K562 (cell line): ENCODE measurements at regions not wholly inside any gene's neighbourhood (a gene's known extent, or its start where the extent isn't known, plus 50 kb on each side); places are given as distances from the start of the nearest gene placed in this dataset.

ENCODE experiments used
- ATAC-seq: fragments of 200-7000 bp; cut with Tn5 transposase; 3 replicates; pipeline ENCODE4 v1.9.1; 2020; ENCODE audit warnings: moderate library complexity
- BruUV-seq: library from RNA; stranded (reverse); fragments of 400-500 nt; replicated peaks from 2 replicates; lab custom pipeline; 2021; lab: Mats Ljungman, UMichigan
- CTCF ChIA-PET: fragments of 300-600 bp; formaldehyde crosslinking; extraction: SDS; loops from one replicate; lab custom pipeline; 2021; ENCODE audit warnings: low intra/inter-chr PET ratio; lab: Yijun Ruan, JAX
- POLR2A ChIA-PET: fragments of 300-600, 350-650 bp; sonication (Branson Sonifier 250); formaldehyde crosslinking; extraction: SDS; loops from one replicate; lab custom pipeline; 2021; ENCODE audit warnings: antibody characterized with exemption, inconsistent platforms; lab: Yijun Ruan, JAX
- DNase-seq, 4 experiments: peaks; one replicate each; pipeline versions ENCODE4 v3.0.0 to v3.0.0-alpha.2; 2011 to 2018; ENCODE audit warnings: low spot score in 3 of 4, mixed read lengths in 3 of 4; ENCODE audit errors: extremely low read depth in 1 of 4
- FAIRE-seq: peaks from 2 replicates; lab custom pipeline; 2011; peaks lifted over from hg19 to GRCh38; lab: Jason Lieb, UNC
- H2AFZ ChIP-seq: 2 replicates; pipeline ENCODE4 v1.6.0; 2011; ENCODE audit warnings: low read depth, low read length, control low read depth, inconsistent platforms
- H3K27ac ChIP-seq: fragments of 200-600 bp; 3 replicates; pipeline ENCODE4 v1.8.0; 2011; ENCODE audit warnings: low read depth, mild to moderate bottlenecking, control low read depth, inconsistent platforms, low read length, moderate library complexity, mixed read lengths; ENCODE audit errors: extremely low read depth
- H3K27me3 ChIP-seq, 2 experiments: fragments of 300-600 bp in 1 of 2; 2 replicates in 1 of 2; 3 replicates in 1 of 2; pipeline versions ENCODE4 v1.6.0 to v1.8.0; 2011; ENCODE audit warnings: inconsistent platforms in 2 of 2, low read length in 2 of 2, mild to moderate bottlenecking in 1 of 2, mixed read lengths in 1 of 2, moderate library complexity in 1 of 2; ENCODE audit not compliant: control insufficient read depth in 2 of 2, insufficient read depth in 2 of 2
- H3K36me3 ChIP-seq: fragments of 300-600 bp; 3 replicates; pipeline ENCODE4 v1.8.0; 2011; ENCODE audit warnings: mild to moderate bottlenecking, low read length, inconsistent platforms; ENCODE audit not compliant: control insufficient read depth, insufficient read depth
- H3K4me1 ChIP-seq, 2 experiments: fragments of 200-600 bp in 1 of 2; replicated peaks in 1 of 2; 2 replicates in 1 of 2; 3 replicates in 1 of 2; pipeline versions ENCODE4 v1.5.1 to v1.8.0; 2011; ENCODE audit warnings: inconsistent platforms in 2 of 2, low read length in 2 of 2, mild to moderate bottlenecking in 1 of 2, mixed read lengths in 1 of 2, moderate library complexity in 1 of 2; ENCODE audit not compliant: control insufficient read depth in 2 of 2, insufficient read depth in 2 of 2
- H3K4me2 ChIP-seq: 2 replicates; pipeline ENCODE4 v1.6.1; 2011; ENCODE audit warnings: low read length, control low read depth, inconsistent platforms, mixed read lengths; ENCODE audit not compliant: insufficient read depth
- H3K4me3 ChIP-seq: fragments of 200-600 bp; sonication (generic), shearing (Covaris generic); 2 replicates; pipeline ENCODE4 v1.5.1; 2016; ENCODE audit warnings: control low read depth, inconsistent platforms
- H3K79me2 ChIP-seq: fragments of 200-600 bp; 3 replicates; pipeline ENCODE4 v1.8.0; 2011; ENCODE audit warnings: low read length, inconsistent platforms; ENCODE audit not compliant: control insufficient read depth, insufficient read depth
- H3K9ac ChIP-seq, 2 experiments: 2 replicates each; pipeline versions ENCODE4 v1.6.0 to v1.6.1; 2011; ENCODE audit warnings: low read depth in 2 of 2, low read length in 2 of 2, control low read depth in 1 of 2, inconsistent platforms in 1 of 2, mild to moderate bottlenecking in 1 of 2, mixed read lengths in 1 of 2; ENCODE audit not compliant: insufficient read depth in 1 of 2
- H3K9me1 ChIP-seq: one replicate; pipeline ENCODE4 v1.6.0; 2011; ENCODE audit warnings: inconsistent platforms, mild to moderate bottlenecking, low read length, moderate library complexity; ENCODE audit not compliant: control insufficient read depth, insufficient read depth
- H3K9me3 ChIP-seq: replicated peaks from 2 replicates; pipeline ENCODE4 v1.5.1; 2011; ENCODE audit warnings: low read depth, low read length, inconsistent platforms; ENCODE audit not compliant: control insufficient read depth, insufficient read depth
- H4K20me1 ChIP-seq: replicated peaks from 2 replicates; pipeline ENCODE4 v1.6.1; 2011; ENCODE audit warnings: low read length, inconsistent platforms, mixed read lengths; ENCODE audit not compliant: control insufficient read depth, insufficient read depth
- HEY1 ChIP-seq: fragments of 250-450 bp; sonication (Bioruptor Pico); IDR thresholded peaks from 2 replicates; pipeline ENCODE4 v1.5.0; 2020; ENCODE audit warnings: mild to moderate bottlenecking, moderate library complexity, borderline replicate concordance
- PHF20 ChIP-seq: fragments of 450-650 bp; IDR thresholded peaks from 2 replicates; pipeline ENCODE4 v1.6.1; 2018; ENCODE audit not compliant: partially characterized antibody
- PHF21A ChIP-seq: fragments of 450-650 bp; IDR thresholded peaks from 2 replicates; pipeline ENCODE4 v1.6.1; 2017; ENCODE audit warnings: low read depth, borderline replicate concordance
- USF1 ChIP-seq: sonication (generic); formaldehyde crosslinking; IDR thresholded peaks from 2 replicates; pipeline ENCODE4 v1.9.0; 2022; ENCODE audit warnings: mild to moderate bottlenecking, missing genetic modification reagents
- ZBTB9 ChIP-seq: fragments of 450-650 bp; formaldehyde crosslinking; IDR thresholded peaks from 2 replicates; pipeline ENCODE4 v1.4.0; 2020; ENCODE audit warnings: mild to moderate bottlenecking, moderate library complexity
- WGBS: fragments of 100-300 bp; shearing (Covaris generic); methylation state at CpG from one replicate; pipeline ENCODE4 v1.1.6; 2016; ENCODE audit warnings: low coverage, mixed read lengths; ENCODE audit not compliant: insufficient coverage; ENCODE audit errors: missing lambda C conversion rate; 5-methylcytosine and 5-hydroxymethylcytosine counted together
- in situ Hi-C: fragments of 300-500 bp; cut with MboI; formaldehyde crosslinking; loops from 4 replicates; pipeline ENCODE4 v1.15.0; 2018; ENCODE audit warnings: inconsistent platforms, mixed read lengths
- intact Hi-C: fragments of 100-400 bp; cut with micrococcal nuclease; formaldehyde crosslinking; loops from 2 replicates; pipeline ENCODE4 v1.14.2; 2022

GRCh38 chr4:19286924-19287323, 964.8 kb upstream of the SLIT2 start:
- intact Hi-C loops, result no loop called here
- no peak for DNase-seq
- no peak for ATAC-seq
- ChIA-PET CTCF (no interaction called here), POLR2A (no interaction called here)
- WGBS, result 0% methylated on average over 1 of the region's 1 CpG
- no peaks in the 10 kb centered on the region for H4K20me1 ChIP-seq
- TF ChIP-seq PHF21A, result no peak
- TF ChIP-seq ZBTB9 (CRISPR knock-in tag), result no peak
- no peak for TF ChIP-seq PHF20
- no peak for TF ChIP-seq HEY1 (CRISPR knock-in tag)
- no peak for TF ChIP-seq USF1 (CRISPR knock-in tag)
- in situ Hi-C loops, result no loop called here
- no peaks in the 10 kb centered on the region; the same call in 1 of the 2 replicates for H3K9me3 ChIP-seq
- BruUV-seq, result no TSS peak
- no peaks in the 10 kb centered on the region for H3K79me2 ChIP-seq
- no peaks in the 10 kb centered on the region for H3K4me1 ChIP-seq
- H3K4me3 ChIP-seq, result no peak overlapping the region
- no peak for FAIRE-seq
- no peak overlapping the region for H3K4me2 ChIP-seq
- no peak overlapping the region for H3K27ac ChIP-seq
- H2AFZ ChIP-seq, result no peak overlapping the region
- H3K36me3 ChIP-seq, result no peaks in the 10 kb centered on the region
- H3K9ac ChIP-seq, result no peak overlapping the region
- no peaks in the 10 kb centered on the region for H3K9me1 ChIP-seq
- no peaks in the 10 kb centered on the region for H3K27me3 ChIP-seq
